Mesenchymal stem cell (in vitro differentiated cells and primary cell): ENCODE measurements at regions not wholly inside any gene's neighbourhood (a gene's known extent, or its start where the extent isn't known, plus 50 kb on each side); places are given as distances from the start of the nearest gene placed in this dataset.

Source experiments
- DNase-seq: peaks from one replicate; pipeline ENCODE4 v3.0.0-alpha.2; 2013
- H2AFZ ChIP-seq: one replicate; pipeline ENCODE4 v1.6.1; 2013; ENCODE audit warnings: low read depth, mild to moderate bottlenecking, control low read depth, inconsistent platforms, low read length, moderate library complexity
- H2AK5ac ChIP-seq: 2 replicates; pipeline ENCODE4 v1.6.1; 2013; ENCODE audit warnings: low read length, moderate library complexity, mild to moderate bottlenecking, inconsistent platforms; ENCODE audit not compliant: severe bottlenecking
- H2BK120ac ChIP-seq: one replicate; pipeline ENCODE4 v1.6.1; 2013; ENCODE audit warnings: low read depth, mild to moderate bottlenecking, inconsistent platforms, low read length, moderate library complexity
- H2BK12ac ChIP-seq, 2 experiments: one replicate each; pipeline ENCODE4 v1.6.1; 2013; ENCODE audit warnings: inconsistent platforms in 2 of 2, low read length in 2 of 2, mild to moderate bottlenecking in 2 of 2, moderate library complexity in 2 of 2, control low read depth in 1 of 2
- H2BK15ac ChIP-seq: one replicate; pipeline ENCODE4 v1.6.1; 2013; ENCODE audit warnings: mild to moderate bottlenecking, low read depth, inconsistent platforms; ENCODE audit not compliant: poor library complexity, severe bottlenecking
- H2BK5ac ChIP-seq: 2 replicates; pipeline ENCODE4 v1.6.1; 2013; ENCODE audit warnings: low read depth, mild to moderate bottlenecking, low read length, control low read depth, inconsistent platforms; ENCODE audit not compliant: poor library complexity, severe bottlenecking
- H3K14ac ChIP-seq, 2 experiments: one replicate each; pipeline ENCODE4 v1.6.1; 2013; ENCODE audit warnings: inconsistent platforms in 2 of 2, low read length in 2 of 2, control low read depth in 1 of 2, mild to moderate bottlenecking in 1 of 2, moderate library complexity in 1 of 2
- H3K18ac ChIP-seq, 2 experiments: one replicate each; pipeline ENCODE4 v1.6.1; 2013; ENCODE audit warnings: inconsistent platforms in 2 of 2, low read length in 2 of 2, control low read depth in 1 of 2, low read depth in 1 of 2, mild to moderate bottlenecking in 1 of 2
- H3K23ac ChIP-seq, 2 experiments: one replicate each; pipeline ENCODE4 v1.6.1; 2013; ENCODE audit warnings: inconsistent platforms in 2 of 2, low read length in 2 of 2, mild to moderate bottlenecking in 2 of 2, moderate library complexity in 2 of 2, control low read depth in 1 of 2
- H3K27ac ChIP-seq: 2 replicates; pipeline ENCODE4 v1.5.1; 2013; ENCODE audit warnings: mild to moderate bottlenecking, moderate library complexity, low read length, control low read depth, inconsistent platforms; ENCODE audit not compliant: poor library complexity, severe bottlenecking
- H3K27me3 ChIP-seq, 2 experiments: 2 replicates each; pipeline versions ENCODE4 v1.6.1 to v1.7.0; 2013; ENCODE audit warnings: low read length in 2 of 2, mild to moderate bottlenecking in 2 of 2, moderate library complexity in 2 of 2, control low read depth in 1 of 2, inconsistent platforms in 1 of 2; ENCODE audit not compliant: control insufficient read depth in 1 of 2, insufficient read depth in 1 of 2
- H3K36me3 ChIP-seq, 2 experiments: 2 replicates each; pipeline versions ENCODE4 v1.6.1 to v1.7.0; 2013; ENCODE audit warnings: low read length in 2 of 2, control low read depth in 1 of 2, inconsistent platforms in 1 of 2, low read depth in 1 of 2, mild to moderate bottlenecking in 1 of 2; ENCODE audit not compliant: insufficient read depth in 2 of 2, control insufficient read depth in 1 of 2
- H3K4ac ChIP-seq, 2 experiments: one replicate each; pipeline ENCODE4 v1.6.1; 2013; ENCODE audit warnings: inconsistent platforms in 2 of 2, low read length in 2 of 2, mild to moderate bottlenecking in 2 of 2, moderate library complexity in 2 of 2, control low read depth in 1 of 2, low read depth in 1 of 2
- H3K4me1 ChIP-seq: 2 replicates; pipeline ENCODE4 v1.6.1; 2013; ENCODE audit warnings: low read depth, low read length, control low read depth; ENCODE audit not compliant: control insufficient read depth, insufficient read depth
- H3K4me2 ChIP-seq: 2 replicates; pipeline ENCODE4 v1.6.1; 2013; ENCODE audit warnings: low read length, mild to moderate bottlenecking, inconsistent platforms; ENCODE audit not compliant: poor library complexity, severe bottlenecking
- H3K4me3 ChIP-seq, 2 experiments: 2 replicates each; pipeline versions ENCODE4 v1.5.1 to v1.7.0; 2013; ENCODE audit warnings: low read length in 2 of 2, mild to moderate bottlenecking in 2 of 2, control low read depth in 1 of 2, low read depth in 1 of 2; ENCODE audit not compliant: insufficient read depth in 1 of 2
- H3K79me1 ChIP-seq: replicated peaks from 2 replicates; pipeline ENCODE4 v1.6.1; 2013; ENCODE audit warnings: mild to moderate bottlenecking, control low read depth, low read length, inconsistent platforms; ENCODE audit not compliant: poor library complexity, severe bottlenecking
- H3K9ac ChIP-seq: 2 replicates; pipeline ENCODE4 v1.7.0; 2013; ENCODE audit warnings: mild to moderate bottlenecking, low read length, moderate library complexity
- H3K9me3 ChIP-seq: 2 replicates; pipeline ENCODE4 v1.7.0; 2013; ENCODE audit warnings: mild to moderate bottlenecking, low read length; ENCODE audit not compliant: control insufficient read depth
- H4K8ac ChIP-seq: one replicate; pipeline ENCODE4 v1.6.1; 2013; ENCODE audit warnings: inconsistent platforms, mild to moderate bottlenecking, low read length, moderate library complexity
- H4K91ac ChIP-seq: one replicate; pipeline ENCODE4 v1.6.1; 2013; ENCODE audit warnings: mild to moderate bottlenecking, low read length, inconsistent platforms
- WGBS: methylation state at CpG from one replicate; pipeline ENCODE4 v1.1.7; 2013; ENCODE audit warnings: mixed read lengths; 5-methylcytosine and 5-hydroxymethylcytosine counted together

DNA sequence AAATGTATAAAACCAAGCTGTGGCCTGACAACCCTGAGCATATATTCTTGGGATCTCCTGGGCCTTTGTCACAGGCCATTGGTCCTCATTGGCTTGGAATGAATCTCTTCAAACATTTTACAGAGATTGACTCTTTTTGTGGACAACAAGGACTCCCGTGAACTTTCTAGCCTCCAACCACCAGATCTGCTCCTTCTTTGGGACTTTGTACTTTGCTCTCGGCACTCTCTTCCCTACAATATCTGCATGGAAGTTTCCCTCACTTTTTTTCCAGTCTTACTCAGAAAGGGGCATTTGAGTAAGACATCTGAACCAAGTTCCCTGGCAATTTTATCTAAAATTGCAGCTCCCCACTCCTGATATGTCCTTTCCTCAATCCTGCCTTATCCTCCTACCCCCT, 158.8 kb downstream of the PHLDA1 start:
- H3K4ac ChIP-seq, result no peak overlapping the region
- no peaks in the 10 kb centered on the region for H3K36me3 ChIP-seq
- H4K91ac ChIP-seq, result peak overlapping the region; percentile 3
- no peak overlapping the region for H2BK120ac ChIP-seq
- no peak for DNase-seq
- no peak overlapping the region for H3K14ac ChIP-seq
- no peak overlapping the region for H2BK5ac ChIP-seq
- no peak overlapping the region for H3K18ac ChIP-seq
- H2AFZ ChIP-seq, result no peak overlapping the region
- no peak overlapping the region for H3K23ac ChIP-seq
- H3K4me2 ChIP-seq, result no peak overlapping the region
- H2BK12ac ChIP-seq, result no peak overlapping the region
- WGBS, result 98% methylated on average over 2 of the region's 2 CpGs
- no peak overlapping the region for H3K27ac ChIP-seq
- no peak overlapping the region for H4K8ac ChIP-seq
- no peaks in the 10 kb centered on the region for H3K27me3 ChIP-seq
- no peaks in the 10 kb centered on the region for H3K79me1 ChIP-seq
- H3K9ac ChIP-seq, result no peak overlapping the region
- peak overlapping the region; percentile 69 for H2AK5ac ChIP-seq
- no peak overlapping the region for H3K4me3 ChIP-seq
- H3K9me3 ChIP-seq, result no peaks in the 10 kb centered on the region
- peaks cover 4% of the 10 kb centered on the region for H3K4me1 ChIP-seq
- H2BK15ac ChIP-seq, result no peak overlapping the region

DNA sequence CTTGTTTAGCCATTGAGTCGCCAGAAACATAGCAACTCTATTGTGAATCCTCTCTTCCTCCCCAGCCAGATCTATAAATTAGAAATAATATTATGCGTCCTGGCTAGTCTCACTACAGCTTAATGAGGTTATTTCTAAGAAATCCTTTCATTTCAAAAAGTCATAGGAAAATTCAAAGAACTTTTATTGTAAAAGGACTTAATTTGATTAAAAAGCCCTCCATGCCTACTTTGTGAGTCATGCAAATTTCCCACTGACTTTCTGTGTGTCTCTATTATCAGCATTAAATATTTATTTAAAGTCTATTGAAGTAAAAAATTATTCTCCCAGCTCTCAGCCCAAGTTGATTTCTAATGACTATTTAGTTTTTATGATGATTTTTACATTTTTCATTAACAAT, 160.7 kb downstream of the PHLDA1 start:
- no peak overlapping the region for H3K4ac ChIP-seq
- no peak overlapping the region for H2BK15ac ChIP-seq
- no peak overlapping the region for H2AK5ac ChIP-seq
- no peaks in the 10 kb centered on the region for H3K79me1 ChIP-seq
- no peak overlapping the region for H3K23ac ChIP-seq
- H2BK12ac ChIP-seq, result no peak overlapping the region
- no peak overlapping the region for H3K27ac ChIP-seq
- no peaks in the 10 kb centered on the region for H3K27me3 ChIP-seq
- no peak overlapping the region for H3K9ac ChIP-seq
- H3K4me3 ChIP-seq, result no peak overlapping the region
- H3K18ac ChIP-seq, result no peak overlapping the region
- no peak overlapping the region for H3K14ac ChIP-seq
- H4K91ac ChIP-seq, result no peak overlapping the region
- no peak overlapping the region for H2BK5ac ChIP-seq
- no peaks in the 10 kb centered on the region for H3K9me3 ChIP-seq
- no peak overlapping the region for H2BK120ac ChIP-seq
- H3K4me2 ChIP-seq, result no peak overlapping the region
- no peak overlapping the region for H2AFZ ChIP-seq
- peaks cover 3% of the 10 kb centered on the region for H3K4me1 ChIP-seq
- H3K36me3 ChIP-seq, result no peaks in the 10 kb centered on the region
- DNase-seq, result peak; percentile 46
- H4K8ac ChIP-seq, result no peak overlapping the region
- WGBS, result 86% methylated on average over 1 of the region's 2 CpGs

DNA sequence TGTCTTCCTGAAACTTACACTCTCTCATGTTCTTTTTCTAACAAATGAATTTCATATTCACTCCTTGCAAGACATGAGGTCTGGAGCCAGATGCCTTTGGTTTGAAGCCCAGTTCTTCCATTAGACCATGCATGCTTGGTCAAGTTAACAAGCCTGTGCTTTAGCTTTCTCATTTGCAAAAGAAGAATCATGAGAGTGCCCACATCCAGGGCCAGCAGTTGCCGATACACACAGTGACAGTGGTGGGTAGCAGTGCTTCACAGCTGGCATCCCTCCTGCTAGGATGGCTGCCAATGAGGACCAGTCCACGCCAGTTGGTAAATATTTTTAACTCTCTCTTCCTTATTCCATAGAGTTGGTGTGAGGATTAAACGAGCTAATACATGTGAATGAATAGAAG, 163.1 kb downstream of the PHLDA1 start:
- Histone ChIP-seq H2BK15ac (no peak overlapping the region), H2BK12ac (peak overlapping the region in 1 of 2 experiments; percentile 46), H2AK5ac (no peak overlapping the region), H3K9ac (no peak overlapping the region), H4K91ac (no peak overlapping the region), H3K23ac (no peak overlapping the region), H3K9me3 (no peaks in the 10 kb centered on the region), H3K4me3 (no peak overlapping the region), H3K4me2 (no peak overlapping the region), H3K14ac (no peak overlapping the region), H4K8ac (peak overlapping the region; percentile 86), H3K36me3 (no peaks in the 10 kb centered on the region), H2AFZ (no peak overlapping the region), H3K18ac (no peak overlapping the region), H3K4me1 (peaks cover 3% of the 10 kb centered on the region), H3K27ac (no peak overlapping the region), H2BK120ac (no peak overlapping the region), H3K4ac (no peak overlapping the region), H3K27me3 (no peaks in the 10 kb centered on the region), H3K79me1 (no peaks in the 10 kb centered on the region), H2BK5ac (no peak overlapping the region)
- no peak for DNase-seq
- WGBS, result 100% methylated on average over 2 of the region's 3 CpGs

DNA sequence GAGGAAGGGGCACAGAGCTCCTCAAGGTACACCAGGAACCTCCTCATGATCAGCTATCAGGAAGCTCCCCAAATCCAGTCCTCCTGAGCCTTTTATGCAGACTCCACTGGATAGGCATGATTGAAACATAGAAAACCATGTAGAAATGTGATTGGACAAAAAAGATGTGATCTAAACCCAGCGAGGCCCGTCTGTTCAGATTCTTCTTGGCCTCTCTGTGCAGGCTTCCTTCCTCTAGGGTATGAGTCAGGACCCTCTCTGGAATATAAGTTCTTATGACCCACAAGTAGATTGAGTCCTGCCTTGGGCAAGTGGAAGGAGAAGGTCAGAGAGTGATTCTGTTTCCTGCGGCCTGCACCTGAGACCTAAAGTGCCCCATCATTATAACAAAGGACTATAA, 166.3 kb downstream of the PHLDA1 start:
- no peak overlapping the region for H4K8ac ChIP-seq
- H3K14ac ChIP-seq, result no peak overlapping the region
- H2BK12ac ChIP-seq, result no peak overlapping the region
- H2AFZ ChIP-seq, result no peak overlapping the region
- no peak for DNase-seq
- no peak overlapping the region for H3K9ac ChIP-seq
- no peak overlapping the region for H3K18ac ChIP-seq
- H3K23ac ChIP-seq, result no peak overlapping the region
- no peak overlapping the region for H3K4me2 ChIP-seq
- H3K4me1 ChIP-seq, result no peaks in the 10 kb centered on the region
- no peak overlapping the region for H2AK5ac ChIP-seq
- no peak overlapping the region for H2BK15ac ChIP-seq
- no peak overlapping the region for H3K4me3 ChIP-seq
- H3K27ac ChIP-seq, result no peak overlapping the region
- no peak overlapping the region for H2BK5ac ChIP-seq
- H3K79me1 ChIP-seq, result no peaks in the 10 kb centered on the region
- no peaks in the 10 kb centered on the region for H3K27me3 ChIP-seq
- H3K36me3 ChIP-seq, result no peaks in the 10 kb centered on the region
- 76% methylated on average over 2 of the region's 3 CpGs for WGBS
- no peak overlapping the region for H4K91ac ChIP-seq
- no peaks in the 10 kb centered on the region for H3K9me3 ChIP-seq
- no peak overlapping the region for H2BK120ac ChIP-seq
- H3K4ac ChIP-seq, result no peak overlapping the region
